Large intestine (tissue), 3 donors: ENCODE measurements at regions not wholly inside any gene's neighbourhood (a gene's known extent, or its start where the extent isn't known, plus 50 kb on each side); places are given as distances from the start of the nearest gene placed in this dataset.

Experiments
- DNase-seq, 2 donors: peaks; one replicate each; pipeline versions ENCODE4 v3.0.0 to v3.0.0-alpha.2; 2013
- H3K27ac ChIP-seq: one replicate; pipeline ENCODE4 v1.5.1; 2013; ENCODE audit warnings: low read length
- H3K27me3 ChIP-seq: 2 replicates; pipeline ENCODE4 v1.6.1; 2013; ENCODE audit warnings: low read length; ENCODE audit not compliant: control insufficient read depth, insufficient read depth
- H3K36me3 ChIP-seq: 2 replicates; pipeline ENCODE4 v1.6.1; 2013; ENCODE audit warnings: low read length; ENCODE audit not compliant: control insufficient read depth, insufficient read depth
- H3K4me1 ChIP-seq: one replicate; pipeline ENCODE4 v1.6.1; 2013; ENCODE audit warnings: low read length; ENCODE audit not compliant: control insufficient read depth, insufficient read depth
- H3K4me3 ChIP-seq: one replicate; pipeline ENCODE4 v1.5.1; 2013; ENCODE audit warnings: low read length
- H3K9me3 ChIP-seq: one replicate; pipeline ENCODE4 v1.6.1; 2013; ENCODE audit warnings: mild to moderate bottlenecking, low read depth, low read length, moderate library complexity; ENCODE audit not compliant: control insufficient read depth
- WGBS: methylation state at CpG from one replicate; pipeline ENCODE4 v1.1.5; 2013; ENCODE audit warnings: low lambda C conversion rate; ENCODE audit not compliant: insufficient coverage; 5-methylcytosine and 5-hydroxymethylcytosine counted together

DNA sequence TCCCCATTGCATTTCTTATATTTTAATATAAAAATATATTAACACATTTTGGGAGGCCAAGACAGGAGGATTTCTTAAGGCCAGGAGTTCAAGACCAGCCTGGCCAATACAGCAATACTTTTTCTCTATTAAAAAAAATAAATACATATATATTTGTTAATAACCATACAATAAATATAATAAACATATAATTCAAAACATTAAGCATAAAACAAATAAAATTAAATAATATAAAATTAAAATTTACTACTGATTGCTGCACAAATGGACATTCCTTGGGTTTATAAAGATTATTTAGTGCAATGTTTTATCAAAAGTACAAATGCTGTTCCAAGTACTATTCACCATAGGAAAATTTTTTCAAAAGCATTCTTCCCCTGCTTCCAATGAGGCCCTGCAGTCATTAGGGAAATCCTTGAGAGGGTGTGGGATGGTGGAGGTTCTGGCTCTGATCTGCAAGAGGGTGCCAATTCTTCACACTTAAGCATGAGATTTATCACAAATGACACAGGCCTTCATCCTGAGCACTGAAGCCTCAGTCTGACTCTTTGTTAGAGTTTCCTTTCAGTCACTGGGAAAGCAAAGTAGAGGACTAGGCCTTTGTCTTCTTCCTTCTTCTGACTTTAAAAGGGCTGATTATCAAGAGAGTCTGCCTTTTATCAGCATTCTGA, 596.7 kb downstream of the EPM2A start:
- H3K9me3 ChIP-seq = no peaks in the 10 kb centered on the region
- H3K4me1 ChIP-seq = peaks cover 3% of the 10 kb centered on the region
- peak overlapping the region; percentile 2 for H3K27ac ChIP-seq
- H3K36me3 ChIP-seq = no peaks in the 10 kb centered on the region
- DNase-seq = no peak
- no peak overlapping the region for H3K4me3 ChIP-seq
- H3K27me3 ChIP-seq = no peaks in the 10 kb centered on the region

DNA sequence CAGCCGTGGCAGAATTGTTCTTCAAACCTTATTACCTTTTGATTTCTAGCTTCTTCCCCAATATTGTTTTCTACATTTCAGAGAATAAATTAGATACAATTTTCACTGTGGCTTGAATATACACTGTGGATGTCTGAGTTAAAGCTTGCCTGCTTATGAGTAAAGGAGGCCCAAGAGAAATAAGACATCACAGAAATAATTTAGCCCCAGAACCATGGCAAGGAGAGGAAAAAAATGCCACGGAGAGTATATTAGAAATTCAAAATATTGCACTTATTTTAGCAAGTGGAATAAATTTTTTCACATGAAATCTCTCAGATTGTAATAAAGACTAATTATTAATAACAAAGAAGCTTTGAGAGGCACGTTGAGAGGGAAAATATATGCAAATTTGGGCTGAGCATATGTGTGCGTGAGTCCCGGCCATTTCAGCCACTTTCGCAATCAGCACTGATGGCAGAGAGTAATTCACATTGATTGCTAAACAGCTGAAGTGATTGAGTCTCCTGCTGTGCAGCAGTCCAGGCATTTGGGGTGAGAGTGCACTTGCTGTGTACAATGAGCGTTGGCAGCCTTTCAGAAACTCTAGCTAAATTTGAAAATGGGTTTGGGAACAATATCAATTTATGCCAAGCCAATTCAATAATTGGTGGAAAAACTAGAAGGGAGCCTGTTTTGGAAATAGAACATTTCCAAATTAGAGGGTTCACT, 596.0 kb downstream of the EPM2A start:
- 47% methylated on average over 3 of the region's 7 CpGs for WGBS
- peak; percentile 42 to 64 for DNase-seq
- H3K9me3 ChIP-seq = no peaks in the 10 kb centered on the region
- peak overlapping the region; percentile 2 for H3K27ac ChIP-seq
- H3K4me1 ChIP-seq = peaks cover 3% of the 10 kb centered on the region
- H3K27me3 ChIP-seq = no peaks in the 10 kb centered on the region
- H3K4me3 ChIP-seq = no peak overlapping the region
- no peaks in the 10 kb centered on the region for H3K36me3 ChIP-seq

DNA sequence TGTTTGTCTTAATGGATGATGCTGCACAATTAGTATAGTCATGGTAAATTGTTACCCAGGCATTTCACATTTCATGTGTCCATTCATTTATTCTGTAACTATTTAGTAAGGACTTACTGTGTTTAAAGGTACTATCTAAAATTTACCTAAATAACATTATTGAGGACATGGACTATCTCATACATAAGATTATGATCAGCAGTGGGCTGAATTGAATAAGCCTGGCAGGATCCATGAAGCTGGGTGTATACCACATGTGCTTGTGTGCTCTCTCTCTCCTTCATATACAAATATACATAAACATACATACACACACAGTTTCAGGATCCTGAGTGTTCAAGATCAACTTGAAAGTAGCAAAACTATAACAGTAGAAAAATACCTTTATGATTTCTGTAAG, 595.4 kb downstream of the EPM2A start:
- Histone ChIP-seq H3K9me3 (no peaks in the 10 kb centered on the region), H3K4me1 (peaks cover 3% of the 10 kb centered on the region), H3K36me3 (no peaks in the 10 kb centered on the region), H3K27ac (no peak overlapping the region), H3K27me3 (no peaks in the 10 kb centered on the region), H3K4me3 (no peak overlapping the region)
- DNase-seq = no peak

DNA sequence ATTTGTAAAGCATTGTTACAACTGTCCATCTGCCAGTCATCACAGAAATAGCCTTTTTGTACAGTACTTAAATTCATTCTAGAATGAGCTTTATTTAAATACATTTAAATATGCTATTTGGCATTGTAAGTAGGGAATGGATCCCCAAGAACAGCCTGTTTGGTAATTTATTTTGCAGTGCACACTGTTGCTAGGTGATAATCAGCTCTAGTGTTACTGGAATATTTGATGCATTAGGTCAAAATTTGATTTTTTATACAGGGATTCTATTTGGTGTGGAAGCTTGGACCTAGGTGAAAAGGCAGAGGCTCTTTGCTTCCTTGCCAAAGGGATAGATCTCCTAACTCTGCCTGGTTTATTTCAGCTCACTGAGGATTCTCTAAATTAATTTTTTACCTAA, 593.7 kb downstream of the EPM2A start:
- no peaks in the 10 kb centered on the region for H3K27me3 ChIP-seq
- peaks cover 3% of the 10 kb centered on the region for H3K4me1 ChIP-seq
- DNase-seq = no peak
- H3K36me3 ChIP-seq = no peaks in the 10 kb centered on the region
- no peak overlapping the region for H3K4me3 ChIP-seq
- H3K27ac ChIP-seq = no peak overlapping the region
- H3K9me3 ChIP-seq = no peaks in the 10 kb centered on the region

DNA sequence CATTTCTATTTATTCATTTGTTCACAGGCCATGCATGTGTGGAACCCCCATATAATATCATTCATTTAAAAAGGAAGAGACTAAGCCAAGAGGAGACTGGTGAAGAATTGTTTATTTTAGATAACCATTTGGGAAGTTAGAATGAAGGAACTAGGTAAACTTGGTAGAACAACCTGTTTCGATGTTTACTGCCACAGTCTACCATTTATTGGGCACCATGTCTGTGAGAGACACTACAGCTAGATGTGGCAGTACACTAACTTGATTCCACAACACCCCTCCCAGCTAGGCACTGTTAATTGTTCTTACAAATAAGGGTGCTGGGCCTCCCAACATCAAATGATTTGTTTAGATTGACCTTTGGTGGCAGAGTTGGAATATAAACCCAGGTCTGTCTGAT, 592.4 kb downstream of the EPM2A start:
- peaks cover 7% of the 10 kb centered on the region for H3K4me1 ChIP-seq
- no peaks in the 10 kb centered on the region for H3K27me3 ChIP-seq
- H3K27ac ChIP-seq = no peak overlapping the region
- no peaks in the 10 kb centered on the region for H3K36me3 ChIP-seq
- WGBS = no CpG with 5 or more reads among the region's 1 CpG
- no peak for DNase-seq
- H3K9me3 ChIP-seq = no peaks in the 10 kb centered on the region
- no peak overlapping the region for H3K4me3 ChIP-seq

DNA sequence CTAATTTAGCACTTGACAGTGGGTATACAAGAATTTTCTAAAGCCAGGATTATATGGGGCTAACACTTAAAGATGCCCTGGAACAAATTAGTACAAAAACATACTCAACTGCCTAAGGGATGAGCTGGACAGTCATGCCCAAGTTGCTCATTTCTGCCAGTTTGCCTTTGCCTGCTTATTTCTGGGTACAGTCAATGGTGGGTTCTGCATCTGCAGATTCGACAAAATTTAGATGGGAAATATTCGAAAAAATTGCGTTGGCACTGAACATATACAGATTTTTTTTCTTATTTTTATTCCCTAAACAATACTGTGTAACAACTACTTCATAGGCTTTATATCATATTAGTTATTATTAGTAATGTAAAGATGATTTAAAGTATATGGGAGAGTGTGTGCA, 591.9 kb downstream of the EPM2A start:
- no peak overlapping the region for H3K4me3 ChIP-seq
- WGBS = 100% methylated on average over 2 of the region's 3 CpGs
- no peaks in the 10 kb centered on the region for H3K9me3 ChIP-seq
- H3K36me3 ChIP-seq = no peaks in the 10 kb centered on the region
- no peaks in the 10 kb centered on the region for H3K27me3 ChIP-seq
- no peak for DNase-seq
- peaks cover 9% of the 10 kb centered on the region for H3K4me1 ChIP-seq
- H3K27ac ChIP-seq = no peak overlapping the region

DNA sequence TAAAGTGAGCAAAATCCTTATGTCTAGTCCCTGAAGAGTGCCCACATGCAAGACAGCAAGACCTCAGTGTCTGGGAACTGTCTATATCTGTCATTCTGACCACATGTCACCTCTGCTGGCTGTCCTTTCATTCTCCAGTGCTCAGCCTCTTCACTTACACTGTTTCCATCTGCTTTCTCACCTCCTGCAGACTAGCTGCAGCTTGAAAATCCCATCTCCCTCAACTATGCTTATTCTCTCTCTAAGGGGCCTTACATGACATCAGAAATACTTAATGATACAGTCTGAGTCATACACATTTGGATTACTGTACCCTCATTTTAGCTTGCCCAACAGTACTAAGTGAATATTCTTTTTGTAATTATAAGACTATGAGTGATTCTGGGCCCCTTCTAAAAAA, 587.8 kb downstream of the EPM2A start:
- H3K27ac ChIP-seq = no peak overlapping the region
- no peak overlapping the region for H3K4me3 ChIP-seq
- H3K27me3 ChIP-seq = no peaks in the 10 kb centered on the region
- DNase-seq = no peak
- no peaks in the 10 kb centered on the region for H3K9me3 ChIP-seq
- peaks cover 11% of the 10 kb centered on the region for H3K4me1 ChIP-seq
- H3K36me3 ChIP-seq = no peaks in the 10 kb centered on the region

DNA sequence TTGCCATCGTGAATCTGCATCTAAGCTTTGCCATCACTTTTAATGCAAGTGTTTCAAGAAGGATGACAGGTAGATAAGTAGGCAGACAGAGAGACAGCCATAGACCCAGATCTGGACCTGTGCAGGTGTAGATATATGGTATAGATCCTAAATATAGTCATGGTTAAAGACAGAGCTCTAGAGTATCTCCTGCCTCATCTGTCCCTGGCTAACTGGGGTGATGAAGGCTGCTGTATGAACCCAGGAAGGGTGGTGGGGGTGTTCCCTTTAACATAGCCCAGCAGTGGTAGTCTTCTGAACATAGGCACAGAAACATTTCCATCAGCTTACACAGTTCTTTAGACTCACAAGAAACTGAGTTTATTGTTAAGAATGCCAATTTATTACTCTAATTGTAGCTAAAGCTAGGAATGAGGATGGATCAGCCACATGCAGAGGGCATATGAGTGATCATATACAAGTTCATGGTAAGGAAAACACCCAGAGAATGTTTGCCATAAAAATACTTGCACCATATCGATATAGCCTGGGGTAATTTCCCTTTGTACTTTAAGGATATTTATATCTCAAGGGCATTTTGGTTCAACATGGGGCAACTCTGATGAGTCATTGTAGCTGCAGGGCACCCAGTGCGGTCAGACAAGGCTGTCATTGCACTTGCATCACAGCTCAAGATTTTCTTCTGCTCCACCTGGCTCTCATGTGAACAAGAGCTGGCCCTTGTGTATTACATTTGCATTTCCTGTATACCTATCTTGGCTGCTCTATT, 587.2 kb downstream of the EPM2A start:
- no peak overlapping the region for H3K4me3 ChIP-seq
- H3K9me3 ChIP-seq = no peaks in the 10 kb centered on the region
- peaks cover 11% of the 10 kb centered on the region for H3K4me1 ChIP-seq
- no peaks in the 10 kb centered on the region for H3K36me3 ChIP-seq
- no peaks in the 10 kb centered on the region for H3K27me3 ChIP-seq
- WGBS = no CpG with 5 or more reads among the region's 3 CpGs
- H3K27ac ChIP-seq = peak overlapping the region; percentile 71
- peak; percentile 83 to 91 for DNase-seq

DNA sequence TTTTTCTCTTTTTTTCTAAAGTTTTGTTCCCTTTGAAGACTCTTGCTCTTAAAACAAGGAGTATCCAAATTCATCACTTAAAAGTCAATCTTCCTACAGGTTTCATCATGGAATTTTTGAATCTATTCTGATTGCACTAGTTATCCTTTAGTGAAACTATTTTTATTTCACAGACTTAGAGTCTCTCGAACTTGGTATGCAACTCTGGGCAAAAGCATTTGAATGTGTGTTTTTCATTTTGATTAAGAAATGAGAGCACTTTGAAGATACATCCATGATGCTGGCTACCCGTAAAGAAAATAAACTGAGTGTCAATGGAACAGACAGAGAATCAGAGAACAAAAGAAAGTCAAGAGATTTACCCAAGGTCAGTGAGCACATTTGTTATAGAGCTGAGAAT, 586.5 kb downstream of the EPM2A start:
- H3K4me3 ChIP-seq = no peak overlapping the region
- no peak for DNase-seq
- no peaks in the 10 kb centered on the region for H3K36me3 ChIP-seq
- peaks cover 11% of the 10 kb centered on the region for H3K4me1 ChIP-seq
- no peaks in the 10 kb centered on the region for H3K9me3 ChIP-seq
- no CpG with 5 or more reads among the region's 2 CpGs for WGBS
- H3K27ac ChIP-seq = peak overlapping the region; percentile 71
- no peaks in the 10 kb centered on the region for H3K27me3 ChIP-seq

DNA sequence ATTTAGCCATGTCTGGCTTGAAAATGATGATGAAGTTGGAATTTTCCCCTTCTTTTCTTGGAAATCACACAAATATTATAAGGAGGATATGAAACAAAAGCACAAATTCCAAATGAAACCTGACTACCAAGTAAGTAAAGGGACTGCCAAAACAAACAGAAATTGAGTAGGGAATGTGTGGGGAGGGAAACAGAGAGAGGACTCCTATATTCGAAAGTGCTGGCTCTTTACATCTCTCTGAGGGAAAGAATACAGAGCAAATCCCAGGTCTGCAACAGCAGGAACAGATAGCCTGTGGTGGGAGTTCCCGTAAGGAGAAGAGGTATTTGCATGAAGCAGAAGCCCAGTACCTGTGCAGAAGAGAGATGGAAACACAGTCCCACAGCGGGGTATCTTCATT, 583.7 kb downstream of the EPM2A start:
- H3K4me1 ChIP-seq = peaks cover 11% of the 10 kb centered on the region
- no peaks in the 10 kb centered on the region for H3K9me3 ChIP-seq
- no peak for DNase-seq
- H3K36me3 ChIP-seq = no peaks in the 10 kb centered on the region
- no peaks in the 10 kb centered on the region for H3K27me3 ChIP-seq
- WGBS = no CpG with 5 or more reads among the region's 3 CpGs
- no peak overlapping the region for H3K4me3 ChIP-seq
- H3K27ac ChIP-seq = no peak overlapping the region

DNA sequence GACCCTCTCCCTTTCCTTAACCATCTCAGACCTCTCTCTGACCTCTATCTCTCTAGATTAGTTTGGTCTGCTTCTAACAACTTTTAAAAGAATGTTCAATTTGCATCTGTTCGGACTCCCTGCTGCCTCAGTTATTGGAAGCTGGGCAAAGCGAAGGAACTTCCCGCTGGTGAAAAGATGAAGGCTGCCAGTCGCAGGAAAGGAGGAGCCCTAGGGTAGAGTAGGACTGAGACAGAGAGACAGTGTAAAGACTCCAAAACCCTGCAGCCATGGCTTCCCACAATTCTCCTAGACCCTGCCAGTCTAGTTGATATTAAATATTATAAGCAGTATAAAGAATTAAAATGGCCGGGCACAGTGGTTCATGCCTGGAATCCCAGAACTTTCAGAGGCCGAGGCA, 581.8 kb downstream of the EPM2A start:
- H3K9me3 ChIP-seq = peaks cover under 1% of the 10 kb centered on the region
- peaks cover 5% of the 10 kb centered on the region for H3K4me1 ChIP-seq
- no peak for DNase-seq
- H3K27ac ChIP-seq = no peak overlapping the region
- WGBS = 80% methylated on average over 1 of the region's 6 CpGs
- no peak overlapping the region for H3K4me3 ChIP-seq
- H3K36me3 ChIP-seq = no peaks in the 10 kb centered on the region
- H3K27me3 ChIP-seq = no peaks in the 10 kb centered on the region
